ENCODE measurements at regions not wholly inside any gene's neighbourhood (a gene's known extent, or its start where the extent isn't known, plus 50 kb on each side); places are given as distances from the start of the nearest gene placed in this dataset.

DNA sequence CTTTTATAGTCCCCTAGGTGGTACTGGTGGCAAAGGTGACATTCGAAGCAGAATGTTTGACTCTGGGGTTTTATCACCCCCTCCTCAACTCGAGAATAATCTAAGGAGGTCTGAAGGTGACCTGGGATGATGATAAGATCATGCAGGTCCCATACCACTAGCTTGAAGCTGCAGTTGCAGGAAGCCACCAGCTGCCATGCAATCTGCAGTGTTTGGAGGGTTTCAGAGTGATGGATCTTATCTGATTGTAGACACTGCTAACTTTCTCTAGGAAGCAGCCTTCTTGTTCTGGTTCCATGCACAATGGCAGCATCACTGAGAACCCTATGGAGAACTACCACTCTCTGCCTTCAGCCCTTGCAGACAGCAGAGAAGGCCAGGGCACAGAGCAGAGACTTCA, 59.4 kb upstream of the LRPPRC start:
- TF ChIP-seq POLR2A (IDR thresholded peaks at IDR 0.05) (no peak), CTCF (IDR thresholded peaks at IDR 0.05) (no peak)
